H9 (cell line): ENCODE measurements at regions not wholly inside any gene's neighbourhood (a gene's known extent, or its start where the extent isn't known, plus 50 kb on each side); places are given as distances from the start of the nearest gene placed in this dataset.
"Not testable (repeated sequence)": the region's sequence is repeated elsewhere in the genome, so short reads cannot be mapped to it uniquely, and the experiment has no call there.

Source experiments
- DNase-seq: peaks from one replicate; pipeline ENCODE4 v3.0.0-alpha.2; 2017
- H2AFZ ChIP-seq: one replicate; pipeline ENCODE4 v1.6.1; 2013; ENCODE audit warnings: mild to moderate bottlenecking, low read length, control low read depth, moderate library complexity
- H2AK5ac ChIP-seq: 2 replicates; pipeline ENCODE4 v1.6.1; 2013; ENCODE audit warnings: low read length, control low read depth, mixed read lengths; ENCODE audit not compliant: insufficient read length
- H2BK120ac ChIP-seq: one replicate; pipeline ENCODE4 v1.6.1; 2013; ENCODE audit warnings: low read depth, mild to moderate bottlenecking, low read length, control low read depth, inconsistent platforms; ENCODE audit not compliant: poor library complexity, severe bottlenecking
- H2BK12ac ChIP-seq: 2 replicates; pipeline ENCODE4 v1.6.1; 2013; ENCODE audit warnings: low read length, control low read depth, mixed read lengths, low read depth; ENCODE audit not compliant: insufficient read length
- H2BK15ac ChIP-seq: 2 replicates; pipeline ENCODE4 v1.6.1; 2013; ENCODE audit warnings: low read depth, low read length, control low read depth
- H2BK20ac ChIP-seq: one replicate; pipeline ENCODE4 v1.6.1; 2013; ENCODE audit warnings: low read depth, mild to moderate bottlenecking, low read length, control low read depth, inconsistent platforms; ENCODE audit not compliant: poor library complexity, severe bottlenecking
- H2BK5ac ChIP-seq: 2 replicates; pipeline ENCODE4 v1.6.1; 2013; ENCODE audit warnings: low read length, control low read depth, mixed read lengths; ENCODE audit not compliant: insufficient read length
- H3K14ac ChIP-seq: 2 replicates; pipeline ENCODE4 v1.6.1; 2013; ENCODE audit warnings: low read length, control low read depth; ENCODE audit not compliant: insufficient read depth
- H3K18ac ChIP-seq: 2 replicates; pipeline ENCODE4 v1.6.1; 2013; ENCODE audit warnings: low read depth, mild to moderate bottlenecking, mixed read lengths, low read length, control low read depth; ENCODE audit not compliant: insufficient read length
- H3K23ac ChIP-seq: 2 replicates; pipeline ENCODE4 v1.6.1; 2013; ENCODE audit warnings: low read length, control low read depth, mixed read lengths, low read depth; ENCODE audit not compliant: insufficient read length
- H3K23me2 ChIP-seq: 2 replicates; pipeline ENCODE4 v1.6.1; 2013; ENCODE audit warnings: low read depth, mild to moderate bottlenecking, mixed read lengths, low read length, control low read depth; ENCODE audit not compliant: insufficient read length, poor library complexity, severe bottlenecking
- H3K27ac ChIP-seq: 2 replicates; pipeline ENCODE4 v1.5.1; 2013; ENCODE audit warnings: low read length, control low read depth, mixed read lengths, low read depth; ENCODE audit not compliant: insufficient read length
- H3K27me3 ChIP-seq: 2 replicates; pipeline ENCODE4 v1.6.1; 2013; ENCODE audit warnings: low read length, control low read depth, inconsistent platforms; ENCODE audit not compliant: insufficient read depth
- H3K4ac ChIP-seq: 2 replicates; pipeline ENCODE4 v1.6.1; 2013; ENCODE audit warnings: low read depth, mild to moderate bottlenecking, control low read depth, inconsistent platforms, low read length, moderate library complexity
- H3K4me1 ChIP-seq: 2 replicates; pipeline ENCODE4 v1.6.1; 2013; ENCODE audit warnings: low read length, control low read depth, inconsistent platforms; ENCODE audit not compliant: insufficient read depth
- H3K4me2 ChIP-seq: 2 replicates; pipeline ENCODE4 v1.6.1; 2013; ENCODE audit warnings: low read length, control low read depth, mixed read lengths; ENCODE audit not compliant: insufficient read length, insufficient read depth
- H3K56ac ChIP-seq: 2 replicates; pipeline ENCODE4 v1.6.1; 2013; ENCODE audit warnings: low read depth, mild to moderate bottlenecking, mixed read lengths, low read length, control low read depth; ENCODE audit not compliant: insufficient read length
- H3K79me1 ChIP-seq: 2 replicates; pipeline ENCODE4 v1.6.1; 2013; ENCODE audit warnings: low read depth, mild to moderate bottlenecking, moderate library complexity, low read length, control low read depth, inconsistent platforms; ENCODE audit not compliant: insufficient read depth, poor library complexity, severe bottlenecking
- H3K79me2 ChIP-seq: 2 replicates; pipeline ENCODE4 v1.6.1; 2013; ENCODE audit warnings: low read length, control low read depth, inconsistent platforms; ENCODE audit not compliant: insufficient read depth
- H3K9ac ChIP-seq: 2 replicates; pipeline ENCODE4 v1.6.1; 2013; ENCODE audit warnings: low read length, control low read depth, mixed read lengths; ENCODE audit not compliant: insufficient read length; ENCODE audit errors: extremely low read depth
- H3K9me3 ChIP-seq: one replicate; pipeline ENCODE4 v1.6.1; 2013; ENCODE audit warnings: low read depth, low read length, inconsistent platforms; ENCODE audit not compliant: control insufficient read depth
- H3T11ph ChIP-seq: one replicate; pipeline ENCODE4 v1.6.1; 2013; ENCODE audit warnings: mild to moderate bottlenecking, low read length, control low read depth, inconsistent platforms
- H4K20me1 ChIP-seq: one replicate; pipeline ENCODE4 v1.6.1; 2013; ENCODE audit not compliant: control insufficient read depth, insufficient read length, insufficient read depth
- H4K5ac ChIP-seq: 2 replicates; pipeline ENCODE4 v1.6.1; 2013; ENCODE audit warnings: low read depth, mild to moderate bottlenecking, mixed read lengths, low read length, control low read depth; ENCODE audit not compliant: insufficient read length
- H4K8ac ChIP-seq: replicated peaks from 2 replicates; pipeline ENCODE4 v1.6.1; 2013; ENCODE audit warnings: low read length, control low read depth, mixed read lengths, low read depth; ENCODE audit not compliant: insufficient read length
- H4K91ac ChIP-seq: 2 replicates; pipeline ENCODE4 v1.6.1; 2013; ENCODE audit warnings: low read depth, mild to moderate bottlenecking, moderate library complexity, mixed read lengths, low read length, control low read depth; ENCODE audit not compliant: insufficient read length
- H3K27ac Mint-ChIP-seq, 3 experiments: 2 replicates in 2 of 3; 3 replicates in 1 of 3; pipeline ENCODE4 v1.8.0; 2020 to 2021; ENCODE audit warnings: mixed read lengths in 3 of 3, mild to moderate bottlenecking in 1 of 3, moderate library complexity in 1 of 3
- H3K27me3 Mint-ChIP-seq: 2 replicates; pipeline ENCODE4 v1.8.0; 2021; ENCODE audit warnings: low read depth, mild to moderate bottlenecking, moderate library complexity, mixed read lengths
- H3K36me3 Mint-ChIP-seq, 3 experiments: 2 replicates in 2 of 3; 3 replicates in 1 of 3; pipeline ENCODE4 v1.8.0; 2020 to 2021; ENCODE audit warnings: low read depth in 3 of 3, mixed read lengths in 3 of 3; ENCODE audit not compliant: insufficient read depth in 1 of 3
- H3K4me1 Mint-ChIP-seq, 2 experiments: 2 replicates each; pipeline ENCODE4 v1.8.0; 2020; ENCODE audit warnings: mixed read lengths in 2 of 2
- H3K4me3 Mint-ChIP-seq, 2 experiments: 2 replicates in 1 of 2; 3 replicates in 1 of 2; pipeline ENCODE4 v1.8.0; 2020 to 2021; ENCODE audit warnings: mild to moderate bottlenecking in 2 of 2, mixed read lengths in 2 of 2, moderate library complexity in 1 of 2
- H3K9me3 Mint-ChIP-seq, 2 experiments: 2 replicates in 1 of 2; 3 replicates in 1 of 2; pipeline ENCODE4 v1.8.0; 2020; ENCODE audit warnings: mild to moderate bottlenecking in 2 of 2, mixed read lengths in 2 of 2, moderate library complexity in 1 of 2
- WGBS: extraction: QIAGEN DNeasy Blood & Tissue Kit; methylation state at CpG from one replicate; pipeline ENCODE4 v1.1.7; 2013; ENCODE audit warnings: missing lambda C conversion rate, low lambda C conversion rate, mixed read lengths; ENCODE audit not compliant: insufficient read length; ENCODE audit errors: extremely low coverage; 5-methylcytosine and 5-hydroxymethylcytosine counted together

- H4K91ac ChIP-seq, H3K4me3 Mint-ChIP-seq, H2AFZ ChIP-seq, H3K23me2 ChIP-seq, H3K79me2 ChIP-seq, H3K27ac ChIP-seq, H3K23ac ChIP-seq, H3K36me3 Mint-ChIP-seq, H2BK20ac ChIP-seq, H3K9me3 ChIP-seq, H2AK5ac ChIP-seq, H3K4ac ChIP-seq, H3K9me3 Mint-ChIP-seq, H3K27me3 ChIP-seq, H2BK12ac ChIP-seq, H3K4me2 ChIP-seq, H3K14ac ChIP-seq, H4K5ac ChIP-seq, H3K18ac ChIP-seq, H4K20me1 ChIP-seq, H2BK120ac ChIP-seq, H3K27ac Mint-ChIP-seq, DNase-seq, H2BK5ac ChIP-seq, H3K27me3 Mint-ChIP-seq, H3K79me1 ChIP-seq, H2BK15ac ChIP-seq, H3K9ac ChIP-seq, H3K56ac ChIP-seq, H3T11ph ChIP-seq, H3K4me1 ChIP-seq, H4K8ac ChIP-seq: not testable (repeated sequence)
- peaks cover 13 to 15% of the 10 kb centered on the region in 2 experiments for H3K4me1 Mint-ChIP-seq
- no CpG with 5 or more reads among the region's 5 CpGs for WGBS
Observed at GRCh38 chr2:87514034-87514433, 233.9 kb upstream of the PLGLB2 start.

GRCh38 chr2:87514515-87514914 is 233.4 kb upstream of the PLGLB2 start:
- H3K79me2 ChIP-seq, H3T11ph ChIP-seq, H3K27me3 Mint-ChIP-seq, H3K4me2 ChIP-seq, H3K36me3 Mint-ChIP-seq, H4K20me1 ChIP-seq, H3K56ac ChIP-seq, H4K91ac ChIP-seq, H3K18ac ChIP-seq, H3K4me3 Mint-ChIP-seq, H2BK12ac ChIP-seq, H3K14ac ChIP-seq, H3K23me2 ChIP-seq, H3K9ac ChIP-seq, DNase-seq, H3K27ac ChIP-seq, H3K4me1 ChIP-seq, H2BK5ac ChIP-seq, H2AK5ac ChIP-seq, H2BK120ac ChIP-seq, H2AFZ ChIP-seq, H4K5ac ChIP-seq, H3K9me3 ChIP-seq, H3K23ac ChIP-seq, H3K79me1 ChIP-seq, H3K27me3 ChIP-seq, H3K9me3 Mint-ChIP-seq, H2BK20ac ChIP-seq, H3K27ac Mint-ChIP-seq, H3K4ac ChIP-seq, H4K8ac ChIP-seq, H2BK15ac ChIP-seq: not testable (repeated sequence)
- peaks cover 13 to 15% of the 10 kb centered on the region in 2 experiments for H3K4me1 Mint-ChIP-seq
- WGBS: no CpG with 5 or more reads among the region's 7 CpGs
